Epithelial cell of esophagus (primary cell): ENCODE measurements at regions not wholly inside any gene's neighbourhood (a gene's known extent, or its start where the extent isn't known, plus 50 kb on each side); places are given as distances from the start of the nearest gene placed in this dataset.

Experiments
- DNase-seq: peaks from one replicate; pipeline ENCODE4 v3.0.0; 2010; ENCODE audit warnings: low read depth
- H3K4me3 ChIP-seq: 2 replicates; pipeline ENCODE4 v1.5.1; 2011; ENCODE audit warnings: mild to moderate bottlenecking, low read length, control low read depth
- CTCF ChIP-seq: IDR thresholded peaks from 2 replicates; pipeline ENCODE4 v1.5.1; 2011; ENCODE audit warnings: low read depth, mild to moderate bottlenecking, low read length, control low read depth, inconsistent platforms; ENCODE audit not compliant: insufficient read depth; ENCODE audit errors: missing control alignments

DNA sequence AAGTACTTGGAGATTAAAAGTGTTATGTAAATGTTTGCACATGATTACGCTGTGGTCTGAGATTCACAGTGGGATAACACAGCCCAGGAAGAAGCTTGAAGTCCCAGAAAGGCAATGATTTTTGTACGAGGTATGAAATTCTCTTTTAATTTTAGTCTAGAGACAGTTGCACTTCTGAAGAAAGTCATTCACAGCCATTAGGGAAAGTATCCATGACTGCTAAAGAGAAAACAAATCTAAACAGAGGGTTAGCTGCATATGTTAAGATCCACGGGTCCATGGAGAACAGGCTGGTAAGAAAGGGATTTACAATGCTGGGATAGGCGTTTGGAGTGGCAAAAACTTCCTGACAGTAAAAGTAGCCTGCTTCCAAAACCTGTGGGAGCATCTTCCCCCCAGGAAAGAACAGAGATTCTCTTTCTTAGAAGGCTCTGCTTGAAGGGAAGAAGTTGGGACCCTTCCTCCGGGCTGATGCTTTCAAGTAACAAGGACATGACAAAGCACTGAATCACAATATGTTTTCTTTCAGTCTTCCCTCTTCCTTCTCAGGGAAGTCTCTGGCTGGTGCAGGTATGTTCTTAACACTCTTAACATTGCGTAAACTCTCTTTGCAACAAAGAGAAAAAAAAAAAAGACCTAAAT, 220.8 kb upstream of the CELF2 start:
- peak; percentile 86 for DNase-seq
- H3K4me3 ChIP-seq, result no peak overlapping the region
- no peak for TF ChIP-seq CTCF

DNA sequence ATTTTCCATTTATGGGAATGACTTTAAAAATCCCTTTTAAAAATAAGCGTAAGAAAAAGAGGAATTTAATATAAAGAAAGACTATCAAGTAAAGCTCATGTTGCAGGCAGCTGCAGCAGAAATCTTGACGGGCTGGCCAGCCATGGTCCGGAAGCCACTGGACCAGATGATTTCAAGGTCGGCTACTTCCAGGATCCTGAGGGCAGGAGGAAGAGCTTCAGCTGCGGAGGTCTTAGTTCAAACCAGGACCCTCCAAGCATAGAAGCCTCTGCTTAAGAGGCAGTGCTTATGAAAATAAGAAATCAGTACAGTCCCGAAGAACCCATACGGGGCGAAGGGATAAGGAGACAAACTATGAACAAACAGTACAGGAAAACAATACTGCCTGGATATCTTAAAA, 220.2 kb upstream of the CELF2 start:
- DNase-seq, result no peak
- TF ChIP-seq CTCF, result no peak
- no peak overlapping the region for H3K4me3 ChIP-seq

GRCh38 chr10:10798102-10798863, 219.4 kb upstream of the CELF2 start:
- no peak overlapping the region for H3K4me3 ChIP-seq
- DNase-seq, result no peak
- no peak for TF ChIP-seq CTCF

- TF ChIP-seq CTCF, result no peak
- no peak for DNase-seq
- no peak overlapping the region for H3K4me3 ChIP-seq
These were observed 218.8 kb upstream of the CELF2 start for GRCh38 chr10:10798864-10799192.

GRCh38 chr10:10800961-10801360, 216.7 kb upstream of the CELF2 start:
- H3K4me3 ChIP-seq, result no peak overlapping the region
- TF ChIP-seq CTCF, result no peak
- DNase-seq, result no peak

- no peak for DNase-seq
- no peak overlapping the region for H3K4me3 ChIP-seq
- TF ChIP-seq CTCF, result no peak
These were observed 214.4 kb upstream of the CELF2 start for GRCh38 chr10:10803278-10803677.

- no peak for TF ChIP-seq CTCF
- no peak for DNase-seq
- no peak overlapping the region for H3K4me3 ChIP-seq
These were observed 213.6 kb upstream of the CELF2 start for GRCh38 chr10:10804061-10804460.
